Neural progenitor cell (in vitro differentiated cells): ENCODE measurements at regions not wholly inside any gene's neighbourhood (a gene's known extent, or its start where the extent isn't known, plus 50 kb on each side); places are given as distances from the start of the nearest gene placed in this dataset.

Experiments
- CTCF ChIP-seq: fragments of 200-600 bp; sonication (generic); IDR thresholded peaks from 2 replicates; pipeline ENCODE4 v1.5.1; 2017; ENCODE audit warnings: antibody characterized with exemption, mild to moderate bottlenecking
- EZH2 ChIP-seq: fragments of 200-600 bp; sonication (generic); IDR thresholded peaks from 2 replicates; pipeline ENCODE4 v1.6.1; 2017; ENCODE audit warnings: antibody characterized with exemption, mild to moderate bottlenecking, moderate library complexity
- EZH2phosphoT487 ChIP-seq: fragments of 200-600 bp; sonication (generic); IDR thresholded peaks from 2 replicates; pipeline ENCODE4 v1.6.1; 2017; ENCODE audit warnings: antibody characterized with exemption

GRCh38 chr3:65030847-65031463 lies 343.2 kb upstream of the ADAMTS9 start:
- TF ChIP-seq EZH2 (no peak), CTCF (no peak), EZH2phosphoT487 (no peak)
